IMR-90 (cell line): ENCODE measurements at regions not wholly inside any gene's neighbourhood (a gene's known extent, or its start where the extent isn't known, plus 50 kb on each side); places are given as distances from the start of the nearest gene placed in this dataset.

Experiments used
- BHLHE40 ChIP-seq: fragments of 150-350 bp; IDR thresholded peaks from 2 replicates; pipeline ENCODE4 v1.6.1; 2016; ENCODE audit warnings: mild to moderate bottlenecking, low read depth, low read length
- MAFK ChIP-seq: IDR thresholded peaks from 2 replicates; pipeline ENCODE4 v1.6.1; 2012; ENCODE audit warnings: low read depth, low read length, improper control_type of control experiment
- MAZ ChIP-seq: IDR thresholded peaks from 2 replicates; pipeline ENCODE4 v1.6.1; 2012; ENCODE audit warnings: low read depth, mild to moderate bottlenecking, low read length, improper control_type of control experiment, moderate library complexity, borderline replicate concordance
- POLR2A ChIP-seq: IDR thresholded peaks from 2 replicates; pipeline ENCODE4 v1.6.1; 2012; ENCODE audit warnings: mild to moderate bottlenecking, low read depth, low read length
- RAD21 ChIP-seq: IDR thresholded peaks from 2 replicates; pipeline ENCODE4 v1.6.1; 2012; ENCODE audit warnings: low read length, improper control_type of control experiment
- RFX5 ChIP-seq: IDR thresholded peaks from 2 replicates; pipeline ENCODE4 v1.8.0; 2012; ENCODE audit warnings: low read depth, mild to moderate bottlenecking, low read length, moderate library complexity
- TF ChIP-seq, protein P1 (sequence below): conservative IDR thresholded peaks from 2 replicates; pipeline ENCODE4 v1.5.1; 2012; ENCODE audit warnings: mild to moderate bottlenecking, low read depth, low read length, improper control_type of control experiment
- TF ChIP-seq, protein P2 (sequence below): fragments of 150-350 bp; IDR thresholded peaks from 2 replicates; pipeline ENCODE4 v1.6.1; 2016; ENCODE audit warnings: low read depth, mild to moderate bottlenecking, low read length, moderate library complexity, borderline replicate concordance
- TF ChIP-seq, protein P3 (sequence below): fragments of 150-350 bp; IDR thresholded peaks from 2 replicates; pipeline ENCODE4 v1.6.1; 2017; ENCODE audit warnings: mild to moderate bottlenecking, antibody characterized with exemption, low read length, low read depth

DNA sequence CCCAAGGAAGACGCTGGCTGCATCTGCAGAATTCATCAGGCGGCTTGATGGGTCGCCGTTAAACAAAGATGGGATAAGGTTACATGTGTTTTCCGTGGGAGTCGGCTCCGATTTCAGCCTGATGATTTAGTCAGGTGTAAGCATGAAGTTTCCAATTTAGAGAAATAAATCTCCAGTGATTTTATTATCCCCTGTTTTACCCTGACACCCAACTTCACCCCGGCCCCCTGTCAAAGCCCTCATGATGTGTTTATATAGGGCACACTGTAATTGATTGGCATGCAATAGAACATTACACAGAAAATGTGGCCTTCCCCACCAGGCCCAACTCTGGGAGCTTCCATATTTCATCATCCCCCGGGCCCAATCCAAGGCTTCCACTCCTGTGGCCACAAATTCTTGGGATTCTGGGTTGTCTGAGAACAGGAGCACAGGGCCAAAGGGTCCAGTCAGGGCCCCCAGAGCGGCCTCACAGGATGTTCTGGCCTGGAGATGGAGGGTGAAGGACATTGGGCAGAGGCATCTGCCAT lies 72.5 kb downstream of the FOXD2 start:
- TF ChIP-seq, protein P1, sequence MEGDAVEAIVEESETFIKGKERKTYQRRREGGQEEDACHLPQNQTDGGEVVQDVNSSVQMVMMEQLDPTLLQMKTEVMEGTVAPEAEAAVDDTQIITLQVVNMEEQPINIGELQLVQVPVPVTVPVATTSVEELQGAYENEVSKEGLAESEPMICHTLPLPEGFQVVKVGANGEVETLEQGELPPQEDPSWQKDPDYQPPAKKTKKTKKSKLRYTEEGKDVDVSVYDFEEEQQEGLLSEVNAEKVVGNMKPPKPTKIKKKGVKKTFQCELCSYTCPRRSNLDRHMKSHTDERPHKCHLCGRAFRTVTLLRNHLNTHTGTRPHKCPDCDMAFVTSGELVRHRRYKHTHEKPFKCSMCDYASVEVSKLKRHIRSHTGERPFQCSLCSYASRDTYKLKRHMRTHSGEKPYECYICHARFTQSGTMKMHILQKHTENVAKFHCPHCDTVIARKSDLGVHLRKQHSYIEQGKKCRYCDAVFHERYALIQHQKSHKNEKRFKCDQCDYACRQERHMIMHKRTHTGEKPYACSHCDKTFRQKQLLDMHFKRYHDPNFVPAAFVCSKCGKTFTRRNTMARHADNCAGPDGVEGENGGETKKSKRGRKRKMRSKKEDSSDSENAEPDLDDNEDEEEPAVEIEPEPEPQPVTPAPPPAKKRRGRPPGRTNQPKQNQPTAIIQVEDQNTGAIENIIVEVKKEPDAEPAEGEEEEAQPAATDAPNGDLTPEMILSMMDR, result no peak
- no peak for TF ChIP-seq POLR2A
- no peak for TF ChIP-seq MAFK
- no peak for TF ChIP-seq BHLHE40
- TF ChIP-seq, protein P2, sequence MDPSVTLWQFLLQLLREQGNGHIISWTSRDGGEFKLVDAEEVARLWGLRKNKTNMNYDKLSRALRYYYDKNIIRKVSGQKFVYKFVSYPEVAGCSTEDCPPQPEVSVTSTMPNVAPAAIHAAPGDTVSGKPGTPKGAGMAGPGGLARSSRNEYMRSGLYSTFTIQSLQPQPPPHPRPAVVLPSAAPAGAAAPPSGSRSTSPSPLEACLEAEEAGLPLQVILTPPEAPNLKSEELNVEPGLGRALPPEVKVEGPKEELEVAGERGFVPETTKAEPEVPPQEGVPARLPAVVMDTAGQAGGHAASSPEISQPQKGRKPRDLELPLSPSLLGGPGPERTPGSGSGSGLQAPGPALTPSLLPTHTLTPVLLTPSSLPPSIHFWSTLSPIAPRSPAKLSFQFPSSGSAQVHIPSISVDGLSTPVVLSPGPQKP, result no peak
- TF ChIP-seq, protein P3, sequence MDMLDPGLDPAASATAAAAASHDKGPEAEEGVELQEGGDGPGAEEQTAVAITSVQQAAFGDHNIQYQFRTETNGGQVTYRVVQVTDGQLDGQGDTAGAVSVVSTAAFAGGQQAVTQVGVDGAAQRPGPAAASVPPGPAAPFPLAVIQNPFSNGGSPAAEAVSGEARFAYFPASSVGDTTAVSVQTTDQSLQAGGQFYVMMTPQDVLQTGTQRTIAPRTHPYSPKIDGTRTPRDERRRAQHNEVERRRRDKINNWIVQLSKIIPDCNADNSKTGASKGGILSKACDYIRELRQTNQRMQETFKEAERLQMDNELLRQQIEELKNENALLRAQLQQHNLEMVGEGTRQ, result no peak
- no peak for TF ChIP-seq MAZ
- no peak for TF ChIP-seq RAD21
- TF ChIP-seq RFX5, result no peak
